ENCODE measurements at regions not wholly inside any gene's neighbourhood (a gene's known extent, or its start where the extent isn't known, plus 50 kb on each side); places are given as distances from the start of the nearest gene placed in this dataset.

DNA sequence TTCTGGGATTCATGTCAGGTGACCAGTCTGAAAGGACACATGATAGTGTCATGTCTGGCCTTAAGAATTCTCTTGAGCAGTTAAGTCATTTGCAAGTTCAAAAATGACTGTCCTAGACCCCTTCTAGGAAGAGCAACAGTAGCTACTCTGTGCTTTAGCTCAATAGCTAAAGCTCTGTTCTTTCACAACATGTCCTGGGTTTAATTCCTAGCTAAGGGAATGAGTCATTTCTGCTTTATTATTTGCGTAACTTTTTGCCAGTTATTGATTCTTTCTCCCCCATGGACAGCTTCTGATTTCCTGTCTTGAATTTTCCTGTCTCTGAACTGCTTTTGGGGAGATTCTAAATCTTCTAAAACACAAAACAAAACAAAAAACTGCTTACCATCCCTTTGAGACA lies 1055.8 kb upstream of the DIAPH2 start:
- TF ChIP-seq, protein P1, sequence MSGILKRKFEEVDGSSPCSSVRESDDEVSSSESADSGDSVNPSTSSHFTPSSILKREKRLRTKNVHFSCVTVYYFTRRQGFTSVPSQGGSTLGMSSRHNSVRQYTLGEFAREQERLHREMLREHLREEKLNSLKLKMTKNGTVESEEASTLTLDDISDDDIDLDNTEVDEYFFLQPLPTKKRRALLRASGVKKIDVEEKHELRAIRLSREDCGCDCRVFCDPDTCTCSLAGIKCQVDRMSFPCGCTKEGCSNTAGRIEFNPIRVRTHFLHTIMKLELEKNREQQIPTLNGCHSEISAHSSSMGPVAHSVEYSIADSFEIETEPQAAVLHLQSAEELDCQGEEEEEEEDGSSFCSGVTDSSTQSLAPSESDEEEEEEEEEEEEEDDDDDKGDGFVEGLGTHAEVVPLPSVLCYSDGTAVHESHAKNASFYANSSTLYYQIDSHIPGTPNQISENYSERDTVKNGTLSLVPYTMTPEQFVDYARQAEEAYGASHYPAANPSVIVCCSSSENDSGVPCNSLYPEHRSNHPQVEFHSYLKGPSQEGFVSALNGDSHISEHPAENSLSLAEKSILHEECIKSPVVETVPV (CRISPR knock-in tag; IDR thresholded peaks at IDR 0.05): no peak
- TF ChIP-seq, protein P2, sequence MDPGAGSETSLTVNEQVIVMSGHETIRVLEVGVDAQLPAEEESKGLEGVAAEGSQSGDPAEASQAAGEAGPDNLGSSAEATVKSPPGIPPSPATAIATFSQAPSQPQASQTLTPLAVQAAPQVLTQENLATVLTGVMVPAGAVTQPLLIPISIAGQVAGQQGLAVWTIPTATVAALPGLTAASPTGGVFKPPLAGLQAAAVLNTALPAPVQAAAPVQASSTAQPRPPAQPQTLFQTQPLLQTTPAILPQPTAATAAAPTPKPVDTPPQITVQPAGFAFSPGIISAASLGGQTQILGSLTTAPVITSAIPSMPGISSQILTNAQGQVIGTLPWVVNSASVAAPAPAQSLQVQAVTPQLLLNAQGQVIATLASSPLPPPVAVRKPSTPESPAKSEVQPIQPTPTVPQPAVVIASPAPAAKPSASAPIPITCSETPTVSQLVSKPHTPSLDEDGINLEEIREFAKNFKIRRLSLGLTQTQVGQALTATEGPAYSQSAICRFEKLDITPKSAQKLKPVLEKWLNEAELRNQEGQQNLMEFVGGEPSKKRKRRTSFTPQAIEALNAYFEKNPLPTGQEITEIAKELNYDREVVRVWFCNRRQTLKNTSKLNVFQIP (CRISPR knock-in tag; IDR thresholded peaks at IDR 0.05; ENCODE audit: borderline replicate concordance, low read depth): no peak
- no peak for TF ChIP-seq ZNF8 (CRISPR knock-in tag; IDR thresholded peaks at IDR 0.05)
- TF ChIP-seq ZFP3 (CRISPR knock-in tag; IDR thresholded peaks at IDR 0.05): no peak
- TF ChIP-seq CSDC2 (CRISPR knock-in tag; IDR thresholded peaks at IDR 0.05): no peak
- TF ChIP-seq TCF4 (CRISPR knock-in tag; IDR thresholded peaks at IDR 0.05; ENCODE audit: borderline replicate concordance): no peak

DNA sequence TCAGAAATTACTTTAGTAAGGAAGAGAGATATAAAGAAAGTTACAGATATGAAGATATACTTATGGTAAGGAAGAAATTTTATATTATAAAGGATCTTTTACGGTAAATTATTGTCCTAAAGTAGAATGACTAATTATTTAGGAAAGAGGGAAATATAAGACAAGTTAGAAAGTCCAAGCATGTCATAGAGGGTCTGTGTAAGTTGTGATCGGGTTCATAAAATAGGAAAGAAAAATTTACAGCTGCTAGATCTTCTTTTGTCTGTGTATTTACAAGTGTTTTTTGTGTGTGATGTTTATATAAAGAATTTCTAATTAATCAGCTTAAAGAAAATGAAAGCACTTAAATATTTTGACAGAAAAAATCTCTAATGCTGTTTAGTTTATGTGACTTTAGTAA lies 1054.9 kb upstream of the DIAPH2 start:
- no peak for ATAC-seq
- TF ChIP-seq ESRRG (CRISPR knock-in tag; IDR thresholded peaks at IDR 0.05) (no peak), ISL1 (CRISPR knock-in tag; IDR thresholded peaks at IDR 0.05) (no peak), ZNF70 (CRISPR knock-in tag; IDR thresholded peaks at IDR 0.05) (no peak), ZFP30 (CRISPR knock-in tag; IDR thresholded peaks at IDR 0.05) (no peak), ZNF8 (CRISPR knock-in tag; IDR thresholded peaks at IDR 0.05) (no peak), SNAI2 (CRISPR knock-in tag; IDR thresholded peaks at IDR 0.05) (no peak), CSDC2 (CRISPR knock-in tag; IDR thresholded peaks at IDR 0.05) (no peak), RARB (CRISPR knock-in tag; IDR thresholded peaks at IDR 0.05) (no peak), GLIS3 (CRISPR knock-in tag; IDR thresholded peaks at IDR 0.05) (no peak), ZFP3 (CRISPR knock-in tag; IDR thresholded peaks at IDR 0.05) (no peak)
- TF ChIP-seq, protein P2 (CRISPR knock-in tag; IDR thresholded peaks at IDR 0.05; ENCODE audit: borderline replicate concordance, low read depth): no peak

More for the DNA sequence above, 1055.8 kb upstream of the DIAPH2 start:
- ATAC-seq: no peak

DNA sequence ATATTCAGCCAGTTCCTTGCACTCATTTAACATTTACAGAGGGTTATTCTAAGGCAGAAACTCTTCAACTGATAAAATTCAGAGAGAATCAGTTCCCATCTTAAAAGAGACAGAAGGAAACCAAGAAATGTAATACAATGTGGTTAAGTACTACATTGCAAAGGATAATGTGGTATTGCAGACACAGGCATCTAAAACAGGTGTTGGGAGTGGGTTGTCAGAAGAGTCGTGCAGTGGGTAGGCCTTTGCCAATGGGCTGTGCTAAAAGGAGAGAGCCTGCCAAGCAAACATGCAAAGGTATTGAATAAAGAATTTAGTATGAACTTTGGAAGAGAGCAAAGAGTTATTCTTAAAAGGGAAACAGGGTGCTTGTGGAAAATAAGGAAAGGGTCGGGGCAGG lies 1044.4 kb upstream of the DIAPH2 start:
- no peak for ATAC-seq
- TF ChIP-seq GLIS3 (CRISPR knock-in tag; IDR thresholded peaks at IDR 0.05) (no peak), ZNF565 (CRISPR knock-in tag; conservative IDR thresholded peaks at IDR 0.05; ENCODE audit: low read depth) (no peak), ESRRG (CRISPR knock-in tag; IDR thresholded peaks at IDR 0.05) (no peak), ZFP3 (CRISPR knock-in tag; IDR thresholded peaks at IDR 0.05) (no peak), CSDC2 (CRISPR knock-in tag; IDR thresholded peaks at IDR 0.05) (no peak), ZNF70 (CRISPR knock-in tag; IDR thresholded peaks at IDR 0.05) (no peak), BACH2 (CRISPR knock-in tag; IDR thresholded peaks at IDR 0.05; ENCODE audit: borderline replicate concordance) (no peak)
- TF ChIP-seq, protein P3, sequence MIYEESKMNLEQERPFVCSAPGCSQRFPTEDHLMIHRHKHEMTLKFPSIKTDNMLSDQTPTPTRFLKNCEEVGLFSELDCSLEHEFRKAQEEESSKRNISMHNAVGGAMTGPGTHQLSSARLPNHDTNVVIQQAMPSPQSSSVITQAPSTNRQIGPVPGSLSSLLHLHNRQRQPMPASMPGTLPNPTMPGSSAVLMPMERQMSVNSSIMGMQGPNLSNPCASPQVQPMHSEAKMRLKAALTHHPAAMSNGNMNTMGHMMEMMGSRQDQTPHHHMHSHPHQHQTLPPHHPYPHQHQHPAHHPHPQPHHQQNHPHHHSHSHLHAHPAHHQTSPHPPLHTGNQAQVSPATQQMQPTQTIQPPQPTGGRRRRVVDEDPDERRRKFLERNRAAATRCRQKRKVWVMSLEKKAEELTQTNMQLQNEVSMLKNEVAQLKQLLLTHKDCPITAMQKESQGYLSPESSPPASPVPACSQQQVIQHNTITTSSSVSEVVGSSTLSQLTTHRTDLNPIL (CRISPR knock-in tag; IDR thresholded peaks at IDR 0.05; ENCODE audit: low read depth): no peak
- TF ChIP-seq, protein P2 (CRISPR knock-in tag; IDR thresholded peaks at IDR 0.05; ENCODE audit: borderline replicate concordance, low read depth): no peak

DNA sequence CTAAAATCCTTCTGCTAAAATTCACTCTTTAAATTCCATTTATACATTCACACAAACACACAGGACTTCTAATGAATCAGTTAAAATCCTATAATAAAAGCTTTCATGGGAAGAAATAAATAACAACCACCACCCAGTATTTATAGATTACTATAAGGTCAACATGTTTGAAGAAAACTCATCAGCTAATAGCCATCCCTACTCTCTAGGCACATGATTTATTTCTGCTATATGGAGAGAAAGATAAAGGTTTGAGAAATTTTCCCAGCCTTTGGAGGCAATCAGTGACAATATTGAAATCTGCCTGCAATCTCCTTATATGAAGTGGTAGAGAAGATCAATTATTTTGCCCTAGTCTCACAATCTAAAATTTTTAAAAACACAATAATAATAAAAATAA lies 1038.9 kb upstream of the DIAPH2 start:
- ATAC-seq: no peak

More for the DNA sequence above, 1038.9 kb upstream of the DIAPH2 start:
- no peak for TF ChIP-seq ARNTL (CRISPR knock-in tag; IDR thresholded peaks at IDR 0.05; ENCODE audit: borderline replicate concordance, low read depth)
- TF ChIP-seq ZFP3 (CRISPR knock-in tag; IDR thresholded peaks at IDR 0.05): no peak
- no peak for TF ChIP-seq PPARA (CRISPR knock-in tag; IDR thresholded peaks at IDR 0.05; ENCODE audit: borderline replicate concordance)
- no peak for TF ChIP-seq ISL1 (CRISPR knock-in tag; IDR thresholded peaks at IDR 0.05)
- no peak for TF ChIP-seq ZFP30 (CRISPR knock-in tag; IDR thresholded peaks at IDR 0.05)
- TF ChIP-seq ZNF70 (CRISPR knock-in tag; IDR thresholded peaks at IDR 0.05): no peak
- TF ChIP-seq, protein P4, sequence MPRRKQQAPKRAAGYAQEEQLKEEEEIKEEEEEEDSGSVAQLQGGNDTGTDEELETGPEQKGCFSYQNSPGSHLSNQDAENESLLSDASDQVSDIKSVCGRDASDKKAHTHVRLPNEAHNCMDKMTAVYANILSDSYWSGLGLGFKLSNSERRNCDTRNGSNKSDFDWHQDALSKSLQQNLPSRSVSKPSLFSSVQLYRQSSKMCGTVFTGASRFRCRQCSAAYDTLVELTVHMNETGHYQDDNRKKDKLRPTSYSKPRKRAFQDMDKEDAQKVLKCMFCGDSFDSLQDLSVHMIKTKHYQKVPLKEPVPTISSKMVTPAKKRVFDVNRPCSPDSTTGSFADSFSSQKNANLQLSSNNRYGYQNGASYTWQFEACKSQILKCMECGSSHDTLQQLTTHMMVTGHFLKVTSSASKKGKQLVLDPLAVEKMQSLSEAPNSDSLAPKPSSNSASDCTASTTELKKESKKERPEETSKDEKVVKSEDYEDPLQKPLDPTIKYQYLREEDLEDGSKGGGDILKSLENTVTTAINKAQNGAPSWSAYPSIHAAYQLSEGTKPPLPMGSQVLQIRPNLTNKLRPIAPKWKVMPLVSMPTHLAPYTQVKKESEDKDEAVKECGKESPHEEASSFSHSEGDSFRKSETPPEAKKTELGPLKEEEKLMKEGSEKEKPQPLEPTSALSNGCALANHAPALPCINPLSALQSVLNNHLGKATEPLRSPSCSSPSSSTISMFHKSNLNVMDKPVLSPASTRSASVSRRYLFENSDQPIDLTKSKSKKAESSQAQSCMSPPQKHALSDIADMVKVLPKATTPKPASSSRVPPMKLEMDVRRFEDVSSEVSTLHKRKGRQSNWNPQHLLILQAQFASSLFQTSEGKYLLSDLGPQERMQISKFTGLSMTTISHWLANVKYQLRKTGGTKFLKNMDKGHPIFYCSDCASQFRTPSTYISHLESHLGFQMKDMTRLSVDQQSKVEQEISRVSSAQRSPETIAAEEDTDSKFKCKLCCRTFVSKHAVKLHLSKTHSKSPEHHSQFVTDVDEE (CRISPR knock-in tag; IDR thresholded peaks at IDR 0.05): no peak

All from SK-N-SH treated with all-trans-retinoic acid at 6 μM for 48 hours (cell line).